ENCODE measurements at regions not wholly inside any gene's neighbourhood (a gene's known extent, or its start where the extent isn't known, plus 50 kb on each side); places are given as distances from the start of the nearest gene placed in this dataset.

- DNase-seq: no peak
These were observed 283.0 kb downstream of the HTR1B start for GRCh38 chr6:77180326-77180725.

- no peak for DNase-seq
These were observed 284.5 kb downstream of the HTR1B start for GRCh38 chr6:77178821-77179220.

GRCh38 chr6:77177470-77177869 lies 285.8 kb downstream of the HTR1B start:
- DNase-seq: no peak

- no peak for DNase-seq
These were observed 289.7 kb downstream of the HTR1B start for GRCh38 chr6:77173472-77174074.

GRCh38 chr6:77172578-77172977 lies 290.7 kb downstream of the HTR1B start:
- no peak for DNase-seq

- DNase-seq: no peak
These were observed 303.6 kb downstream of the HTR1B start for GRCh38 chr6:77159730-77160129.

- DNase-seq: no peak
These were observed 312.1 kb downstream of the HTR1B start for GRCh38 chr6:77151241-77151640.

GRCh38 chr6:77150736-77151135 lies 312.6 kb downstream of the HTR1B start:
- DNase-seq: no peak

GRCh38 chr6:77145244-77145643 lies 318.0 kb downstream of the HTR1B start:
- DNase-seq: no peak

- DNase-seq: no peak
These were observed 319.4 kb downstream of the HTR1B start for GRCh38 chr6:77143659-77144447.

GRCh38 chr6:77136086-77136485 lies 327.2 kb downstream of the HTR1B start:
- DNase-seq: no peak

GRCh38 chr6:77133031-77133430 lies 330.3 kb downstream of the HTR1B start:
- DNase-seq: no peak

GRCh38 chr6:77131426-77131825 lies 331.9 kb downstream of the HTR1B start:
- no peak for DNase-seq

- no peak for DNase-seq
These were observed 338.7 kb downstream of the HTR1B start for GRCh38 chr6:77124604-77125003.

- no peak for DNase-seq
These were observed 339.8 kb downstream of the HTR1B start for GRCh38 chr6:77123527-77123926.

GRCh38 chr6:77106992-77107391 lies 356.3 kb downstream of the HTR1B start:
- DNase-seq: no peak

GRCh38 chr6:77105091-77105490 lies 358.2 kb downstream of the HTR1B start:
- DNase-seq: no peak

- no peak for DNase-seq
These were observed 365.4 kb downstream of the HTR1B start for GRCh38 chr6:77097940-77098339.

GRCh38 chr6:77095936-77096627 lies 367.2 kb downstream of the HTR1B start:
- no peak for DNase-seq

- DNase-seq: no peak
These were observed 368.5 kb downstream of the HTR1B start for GRCh38 chr6:77094821-77095220.

GRCh38 chr6:77092971-77093370 lies 370.3 kb downstream of the HTR1B start:
- no peak for DNase-seq

- no peak for DNase-seq
These were observed 373.5 kb downstream of the HTR1B start for GRCh38 chr6:77089776-77090175.

All from nucleus accumbens (tissue), 56 donors.